Hepatocyte (in vitro differentiated cells): ENCODE measurements at regions not wholly inside any gene's neighbourhood (a gene's known extent, or its start where the extent isn't known, plus 50 kb on each side); places are given as distances from the start of the nearest gene placed in this dataset.

Source experiments
- DNase-seq: peaks from one replicate; pipeline ENCODE4 v3.0.0-alpha.2; 2016; ENCODE audit warnings: low spot score
- H2AFZ ChIP-seq: fragments of 200-600 bp; sonication (generic); 2 replicates; pipeline ENCODE4 v1.6.0; 2016; ENCODE audit warnings: antibody characterized with exemption, mild to moderate bottlenecking
- H3K27ac ChIP-seq: fragments of 200-600 bp; sonication (generic); 2 replicates; pipeline ENCODE4 v1.5.1; 2016; ENCODE audit warnings: mild to moderate bottlenecking
- H3K27me3 ChIP-seq: fragments of 200-600 bp; sonication (generic); 2 replicates; pipeline ENCODE4 v1.6.1; 2016
- H3K36me3 ChIP-seq: fragments of 200-600 bp; sonication (generic); replicated peaks from 2 replicates; pipeline ENCODE4 v1.5.1; 2016; ENCODE audit warnings: low read depth; ENCODE audit not compliant: insufficient read depth
- H3K4me1 ChIP-seq: fragments of 200-600 bp; sonication (generic); 2 replicates; pipeline ENCODE4 v1.5.1; 2016; ENCODE audit warnings: mild to moderate bottlenecking, moderate library complexity; ENCODE audit not compliant: insufficient read depth
- H3K4me2 ChIP-seq: fragments of 200-600 bp; sonication (generic); 2 replicates; pipeline ENCODE4 v1.6.0; 2016
- H3K4me3 ChIP-seq: fragments of 200-600 bp; sonication (generic); 2 replicates; pipeline ENCODE4 v1.5.1; 2016; ENCODE audit warnings: mild to moderate bottlenecking
- H3K79me2 ChIP-seq: fragments of 200-600 bp; sonication (generic); 2 replicates; pipeline ENCODE4 v1.6.0; 2017; ENCODE audit warnings: mild to moderate bottlenecking
- H3K9me2 ChIP-seq: fragments of 200-600 bp; sonication (generic); replicated peaks from 2 replicates; pipeline ENCODE4 v1.6.0; 2017; ENCODE audit warnings: mild to moderate bottlenecking; ENCODE audit not compliant: insufficient read depth
- H3K9me3 ChIP-seq: fragments of 200-600 bp; sonication (generic); 2 replicates; pipeline ENCODE4 v1.5.1; 2016; ENCODE audit warnings: low read depth, mild to moderate bottlenecking
- H4K20me1 ChIP-seq: fragments of 200-600 bp; sonication (generic); 2 replicates; pipeline ENCODE4 v1.6.0; 2016; ENCODE audit warnings: mild to moderate bottlenecking; ENCODE audit not compliant: insufficient read depth, poor library complexity, severe bottlenecking
- CTCF ChIP-seq: fragments of 200-600 bp; sonication (generic); IDR thresholded peaks from 2 replicates; pipeline ENCODE4 v1.5.1; 2016; ENCODE audit warnings: antibody characterized with exemption, mild to moderate bottlenecking; ENCODE audit not compliant: poor library complexity
- EZH2 ChIP-seq: fragments of 200-600 bp; sonication (generic); IDR thresholded peaks from 2 replicates; pipeline ENCODE4 v1.6.1; 2016; ENCODE audit warnings: antibody characterized with exemption, mild to moderate bottlenecking, borderline replicate concordance
- EZH2phosphoT487 ChIP-seq: fragments of 200-600 bp; sonication (generic); IDR thresholded peaks from one replicate; pipeline ENCODE4 v1.6.1; 2018; ENCODE audit warnings: antibody characterized with exemption, mild to moderate bottlenecking, low read depth, moderate library complexity; ENCODE audit not compliant: unreplicated experiment, severe bottlenecking
- WGBS: methylation state at CpG from one replicate; pipeline ENCODE4 v1.1.6; 2016; ENCODE audit warnings: low lambda C conversion rate; ENCODE audit errors: missing lambda C conversion rate; 5-methylcytosine and 5-hydroxymethylcytosine counted together

- H3K36me3 ChIP-seq: no peaks in the 10 kb centered on the region
- H3K27me3 ChIP-seq: no peaks in the 10 kb centered on the region
- H3K4me3 ChIP-seq: no peak overlapping the region
- H3K27ac ChIP-seq: no peak overlapping the region
- TF ChIP-seq CTCF (no peak), EZH2phosphoT487 (no peak), EZH2 (no peak)
- no peaks in the 10 kb centered on the region for H3K4me1 ChIP-seq
- WGBS: 90% methylated on average over 5 of the region's 5 CpGs
- H3K4me2 ChIP-seq: no peak overlapping the region
- H2AFZ ChIP-seq: no peak overlapping the region
- no peak for DNase-seq
- no peaks in the 10 kb centered on the region for H4K20me1 ChIP-seq
- H3K79me2 ChIP-seq: no peaks in the 10 kb centered on the region
- H3K9me3 ChIP-seq: no peaks in the 10 kb centered on the region
- no peaks in the 10 kb centered on the region for H3K9me2 ChIP-seq
Observed at GRCh38 chr5:4662756-4663155, 477.4 kb upstream of the ADAMTS16 start.

GRCh38 chr5:4665911-4666310 lies 474.2 kb upstream of the ADAMTS16 start:
- DNase-seq: no peak
- Histone ChIP-seq H3K4me2 (no peak overlapping the region), H3K9me2 (no peaks in the 10 kb centered on the region), H3K4me3 (no peak overlapping the region), H3K27ac (no peak overlapping the region), H3K4me1 (no peaks in the 10 kb centered on the region), H3K9me3 (no peaks in the 10 kb centered on the region), H3K27me3 (no peaks in the 10 kb centered on the region), H4K20me1 (no peaks in the 10 kb centered on the region), H2AFZ (no peak overlapping the region), H3K36me3 (no peaks in the 10 kb centered on the region), H3K79me2 (no peaks in the 10 kb centered on the region)
- TF ChIP-seq EZH2phosphoT487 (no peak), CTCF (no peak), EZH2 (no peak)
- WGBS: 86% methylated on average over 2 of the region's 2 CpGs

GRCh38 chr5:4674166-4674565 lies 466.0 kb upstream of the ADAMTS16 start:
- TF ChIP-seq CTCF (no peak), EZH2 (no peak), EZH2phosphoT487 (no peak)
- Histone ChIP-seq H3K36me3 (no peaks in the 10 kb centered on the region), H3K4me3 (no peak overlapping the region), H3K9me3 (no peaks in the 10 kb centered on the region), H4K20me1 (no peaks in the 10 kb centered on the region), H3K27ac (no peak overlapping the region), H3K9me2 (no peaks in the 10 kb centered on the region), H3K27me3 (no peaks in the 10 kb centered on the region), H2AFZ (no peak overlapping the region), H3K4me2 (no peak overlapping the region), H3K4me1 (no peaks in the 10 kb centered on the region), H3K79me2 (no peaks in the 10 kb centered on the region)
- WGBS: 64% methylated on average over 1 of the region's 1 CpG
- no peak for DNase-seq

GRCh38 chr5:4676934-4677333 lies 463.2 kb upstream of the ADAMTS16 start:
- no peaks in the 10 kb centered on the region for H3K79me2 ChIP-seq
- no peaks in the 10 kb centered on the region for H3K9me3 ChIP-seq
- TF ChIP-seq EZH2 (no peak), EZH2phosphoT487 (no peak), CTCF (no peak)
- H3K9me2 ChIP-seq: no peaks in the 10 kb centered on the region
- H4K20me1 ChIP-seq: no peaks in the 10 kb centered on the region
- no peak for DNase-seq
- no peaks in the 10 kb centered on the region for H3K4me1 ChIP-seq
- 81% methylated on average over 4 of the region's 4 CpGs for WGBS
- H3K4me2 ChIP-seq: no peak overlapping the region
- no peaks in the 10 kb centered on the region for H3K36me3 ChIP-seq
- no peak overlapping the region for H3K4me3 ChIP-seq
- H3K27ac ChIP-seq: no peak overlapping the region
- H2AFZ ChIP-seq: no peak overlapping the region
- H3K27me3 ChIP-seq: no peaks in the 10 kb centered on the region
